SK-N-SH (cell line): ENCODE measurements at regions not wholly inside any gene's neighbourhood (a gene's known extent, or its start where the extent isn't known, plus 50 kb on each side); places are given as distances from the start of the nearest gene placed in this dataset.

Experiments used
- CHD2 ChIP-seq: fragments of 150-350 bp; IDR thresholded peaks from 2 replicates; pipeline ENCODE4 v1.6.1; 2018; ENCODE audit warnings: low read length; ENCODE audit not compliant: partially characterized antibody
- CTCF ChIP-seq: fragments of 200-600 bp; sonication (generic); IDR thresholded peaks from 2 replicates; pipeline ENCODE4 v1.6.1; 2017; ENCODE audit warnings: antibody characterized with exemption, mild to moderate bottlenecking, moderate library complexity
- NFIC ChIP-seq: IDR thresholded peaks from 2 replicates; pipeline ENCODE4 v1.4.0; 2012; ENCODE audit warnings: borderline replicate concordance
- RAD21 ChIP-seq: IDR thresholded peaks from 2 replicates; pipeline ENCODE4 v1.6.1; 2012; ENCODE audit warnings: mild to moderate bottlenecking, low read length
- RCOR1 ChIP-seq: fragments of 150-350 bp; IDR thresholded peaks from 2 replicates; pipeline ENCODE4 v1.6.1; 2017; ENCODE audit warnings: antibody characterized with exemption, low read length
- TF ChIP-seq, protein P1 (sequence below): IDR thresholded peaks from 2 replicates; pipeline ENCODE4 v1.4.0; 2012; ENCODE audit warnings: low read depth

DNA sequence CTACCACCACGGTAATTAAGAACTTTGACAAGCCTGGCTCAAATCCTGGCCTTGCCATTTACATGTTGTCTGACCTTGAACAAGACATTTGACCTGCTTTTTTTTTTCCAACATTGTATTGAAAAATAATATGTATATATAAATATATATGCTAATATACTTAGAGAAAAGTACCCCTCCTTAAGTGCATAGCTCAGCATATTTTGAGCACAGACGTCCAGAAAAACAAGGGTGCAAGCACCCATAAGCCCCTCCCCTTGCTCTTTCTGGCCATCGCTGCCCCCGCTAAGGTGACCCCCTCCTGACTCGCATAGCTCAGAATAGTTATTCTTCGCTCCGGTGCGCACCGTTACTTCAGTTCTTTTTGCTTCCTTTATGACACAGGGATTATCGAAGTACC, 742.0 kb upstream of the FRG1 start:
- no peak for TF ChIP-seq CTCF
- TF ChIP-seq CHD2: no peak
- TF ChIP-seq RAD21: no peak
- TF ChIP-seq, protein P1, sequence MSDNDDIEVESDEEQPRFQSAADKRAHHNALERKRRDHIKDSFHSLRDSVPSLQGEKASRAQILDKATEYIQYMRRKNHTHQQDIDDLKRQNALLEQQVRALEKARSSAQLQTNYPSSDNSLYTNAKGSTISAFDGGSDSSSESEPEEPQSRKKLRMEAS: no peak
- no peak for TF ChIP-seq NFIC
- TF ChIP-seq RCOR1: no peak
